HG02938 (cell line): ENCODE measurements at regions not wholly inside any gene's neighbourhood (a gene's known extent, or its start where the extent isn't known, plus 50 kb on each side); places are given as distances from the start of the nearest gene placed in this dataset.
"Not testable (repeated sequence)": the region's sequence is repeated elsewhere in the genome, so short reads cannot be mapped to it uniquely, and the experiment has no call there.

Experiments used
- ATAC-seq: cut with Tn5 transposase; IDR thresholded peaks from one replicate; pipeline ENCODE4 v1.9.1; 2021; ENCODE audit warnings: mild to moderate bottlenecking, moderate library complexity; ENCODE audit not compliant: unreplicated experiment

- no peak for ATAC-seq
These were observed 140.2 kb upstream of the KCNK1 start for GRCh38 chr1:233473549-233474204.

GRCh38 chr1:233477359-233477758, 136.5 kb upstream of the KCNK1 start:
- no peak for ATAC-seq

DNA sequence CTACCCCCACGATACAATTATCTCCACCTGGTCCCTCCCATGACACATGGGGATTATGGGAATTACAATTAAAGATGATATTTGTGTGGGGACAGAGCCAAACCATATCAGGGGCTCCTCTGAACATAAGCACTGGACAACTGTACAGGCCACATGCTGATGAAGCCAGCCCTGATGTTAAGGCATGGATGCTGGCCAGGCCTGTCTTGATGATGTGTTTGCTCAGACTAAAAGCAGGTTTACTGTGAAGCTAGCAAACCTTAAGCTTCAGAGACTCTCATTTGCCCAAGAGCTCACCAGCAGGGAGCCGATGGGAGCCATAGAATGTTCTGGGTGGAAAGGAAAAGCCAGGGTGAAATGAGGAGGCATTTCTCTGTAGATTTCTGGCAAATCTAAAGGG, 135.3 kb upstream of the KCNK1 start:
- ATAC-seq: no peak

- no peak for ATAC-seq
These were observed 134.6 kb upstream of the KCNK1 start for GRCh38 chr1:233479110-233479890.

- ATAC-seq: no peak
These were observed 133.7 kb upstream of the KCNK1 start for GRCh38 chr1:233480198-233480597.

DNA sequence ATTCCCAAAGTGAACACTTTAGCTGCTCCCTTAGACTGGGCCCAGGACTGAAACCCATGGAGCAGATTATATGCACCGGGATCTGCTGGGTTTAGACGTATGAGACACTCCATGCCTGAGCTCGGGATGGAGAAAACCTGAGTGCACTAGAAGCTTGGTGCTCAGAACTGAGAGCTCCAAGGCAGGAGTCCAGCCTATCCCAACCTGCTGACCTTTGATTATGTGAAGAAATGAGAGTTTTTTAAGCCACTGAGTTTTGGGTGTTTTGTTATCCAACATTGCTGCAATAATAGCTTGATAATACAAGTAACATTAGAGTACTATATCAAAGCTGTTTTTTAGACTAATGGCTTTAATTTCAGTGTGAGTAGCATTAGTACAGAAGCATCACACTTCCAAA, 131.5 kb upstream of the KCNK1 start:
- no peak for ATAC-seq

DNA sequence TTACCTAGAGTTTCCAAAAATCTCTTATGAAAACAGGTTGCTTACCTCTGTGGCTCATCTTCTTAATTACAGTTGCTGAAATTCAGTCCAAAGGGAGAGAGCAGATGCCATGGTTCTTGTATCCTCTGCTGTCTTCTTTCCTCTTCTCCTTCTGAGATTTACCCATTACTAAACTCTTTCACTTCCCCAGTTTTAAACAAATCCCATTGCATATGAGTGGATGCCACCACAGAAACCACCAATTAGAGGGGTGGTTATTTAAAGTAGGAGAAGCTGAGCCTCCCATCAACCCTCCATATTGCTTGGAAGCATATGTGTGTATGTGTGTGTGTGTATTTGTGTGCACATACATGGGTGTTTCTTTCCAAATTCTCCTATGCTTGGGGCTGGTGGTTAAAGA, 128.5 kb upstream of the KCNK1 start:
- no peak for ATAC-seq

DNA sequence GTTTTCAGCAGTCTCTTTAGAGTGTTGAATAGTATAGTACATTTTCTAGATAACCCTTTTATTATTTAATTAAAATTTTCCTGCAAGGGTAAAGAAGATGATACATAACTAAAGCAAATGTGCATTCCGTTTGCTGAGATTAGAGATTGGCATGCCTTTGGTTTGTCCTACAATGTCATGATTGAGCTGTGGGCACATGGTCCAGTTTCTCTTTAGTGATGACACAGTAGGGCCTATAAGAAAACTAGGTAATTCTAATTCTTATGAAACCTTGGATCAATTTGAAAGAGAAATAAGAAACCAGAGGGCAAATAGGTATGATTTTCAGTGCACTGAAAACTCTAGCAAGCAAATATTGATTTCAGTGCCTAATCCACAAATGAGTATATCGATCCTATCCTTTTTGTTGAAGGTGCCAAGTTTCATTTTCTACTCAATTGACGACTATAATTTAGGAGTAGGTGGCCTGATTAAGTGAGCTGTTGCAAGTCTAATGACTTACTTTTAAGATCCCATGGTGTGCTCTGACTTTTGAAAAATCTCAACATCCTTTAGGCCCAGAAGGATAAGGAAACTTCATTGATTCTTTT, 128.0 kb upstream of the KCNK1 start:
- no peak for ATAC-seq

DNA sequence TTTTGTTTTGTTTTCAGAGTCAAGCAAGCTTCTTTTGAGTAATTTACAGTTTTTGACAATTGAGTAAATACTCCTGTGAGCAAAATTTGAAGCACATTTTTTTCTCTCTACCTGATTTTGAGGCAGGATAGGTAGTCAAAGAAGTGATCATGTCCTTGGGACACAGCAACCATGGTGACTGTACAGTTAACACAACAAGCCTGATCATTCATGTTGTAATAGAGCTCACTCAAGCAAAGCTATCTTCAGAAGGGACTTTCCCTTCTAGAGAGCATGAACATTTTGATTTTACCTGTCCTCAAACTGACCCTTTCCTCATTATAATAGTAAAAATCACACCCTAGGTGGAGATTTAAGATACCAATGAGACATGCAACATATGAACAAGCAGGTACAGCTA, 126.5 kb upstream of the KCNK1 start:
- no peak for ATAC-seq

DNA sequence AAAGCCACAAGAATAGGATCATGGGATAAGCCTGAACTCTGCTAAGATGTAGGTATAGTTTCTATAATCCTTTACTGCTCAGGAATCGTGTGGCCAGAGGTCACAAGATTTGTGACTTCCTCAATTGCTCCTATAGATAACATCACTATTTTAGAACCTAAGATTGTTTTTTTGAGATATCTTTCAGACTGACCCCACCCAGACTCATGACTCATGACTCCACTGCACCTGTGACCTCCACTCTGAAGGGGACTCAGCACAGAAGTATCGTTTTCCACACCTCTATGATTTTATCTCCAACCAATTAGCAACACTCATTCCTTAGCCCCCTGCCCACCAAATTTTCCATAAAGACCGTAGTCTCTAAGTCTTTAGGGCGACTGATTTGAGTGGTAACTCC, 124.5 kb upstream of the KCNK1 start:
- no peak for ATAC-seq

- no peak for ATAC-seq
These were observed 123.4 kb upstream of the KCNK1 start for GRCh38 chr1:233490488-233490887.

- ATAC-seq: no peak
These were observed 121.8 kb upstream of the KCNK1 start for GRCh38 chr1:233491953-233492620.

DNA sequence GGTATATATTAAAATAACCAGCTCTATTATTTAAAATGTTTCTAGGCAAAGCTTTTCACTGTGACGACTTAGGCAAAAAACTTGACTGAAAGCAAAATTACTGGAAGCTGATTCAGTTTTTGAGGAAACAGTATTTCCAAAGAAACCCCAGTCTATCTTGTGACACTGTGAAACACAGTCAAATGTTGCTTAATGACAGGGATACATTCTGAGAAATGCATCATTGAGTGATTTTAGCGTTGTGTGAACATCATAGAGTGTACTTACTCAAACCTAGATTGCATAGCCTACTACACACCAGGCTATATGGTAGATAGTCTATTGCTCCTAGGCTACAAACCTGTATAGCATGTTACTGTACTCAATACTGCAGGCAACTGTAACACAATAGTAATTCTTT, 116.9 kb upstream of the KCNK1 start:
- no peak for ATAC-seq

- ATAC-seq: no peak
These were observed 116.2 kb upstream of the KCNK1 start for GRCh38 chr1:233497679-233498078.

- no peak for ATAC-seq
These were observed 113.8 kb upstream of the KCNK1 start for GRCh38 chr1:233500106-233500505.

GRCh38 chr1:233503366-233503954, 110.4 kb upstream of the KCNK1 start:
- ATAC-seq: no peak

GRCh38 chr1:233505130-233505529, 108.8 kb upstream of the KCNK1 start:
- no peak for ATAC-seq

DNA sequence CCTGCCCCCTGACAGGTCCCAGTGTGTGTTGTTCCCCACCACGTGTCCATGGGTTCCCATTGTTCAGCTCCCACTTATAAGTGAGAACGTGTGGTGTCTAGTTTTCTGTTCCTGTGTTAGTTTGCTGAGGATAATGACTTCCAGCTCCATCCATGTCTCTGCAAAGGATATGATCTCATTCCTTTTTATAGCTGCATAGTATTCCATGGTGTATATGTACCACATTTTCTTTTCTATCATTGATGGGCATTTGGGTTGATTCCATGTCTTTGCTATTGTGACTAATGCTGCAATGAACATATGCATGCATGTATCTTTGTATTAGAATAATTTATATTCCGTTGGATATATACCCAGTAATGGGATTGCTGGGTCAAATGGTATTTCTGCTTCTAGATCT, 108.0 kb upstream of the KCNK1 start:
- ATAC-seq: not testable (repeated sequence)

DNA sequence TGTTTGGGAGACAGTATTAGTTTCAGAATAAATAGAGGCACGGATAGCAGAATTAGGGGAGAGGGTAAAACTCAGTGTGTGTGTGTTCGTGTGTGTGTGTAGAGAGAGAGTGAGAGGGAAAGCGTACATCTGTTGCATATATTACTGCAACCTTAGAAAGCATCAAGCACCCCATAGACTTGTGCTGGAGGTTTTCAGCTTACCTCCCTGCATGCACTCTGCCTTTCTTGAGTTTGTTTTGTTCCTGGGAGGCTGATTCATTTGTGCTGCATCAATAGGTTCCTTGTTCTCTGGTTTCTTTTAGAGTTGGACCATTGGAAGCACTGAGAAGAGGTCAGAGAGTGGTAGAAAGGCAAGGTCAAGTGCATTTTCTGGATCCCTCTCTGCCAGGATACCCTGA, 104.4 kb upstream of the KCNK1 start:
- ATAC-seq: no peak

DNA sequence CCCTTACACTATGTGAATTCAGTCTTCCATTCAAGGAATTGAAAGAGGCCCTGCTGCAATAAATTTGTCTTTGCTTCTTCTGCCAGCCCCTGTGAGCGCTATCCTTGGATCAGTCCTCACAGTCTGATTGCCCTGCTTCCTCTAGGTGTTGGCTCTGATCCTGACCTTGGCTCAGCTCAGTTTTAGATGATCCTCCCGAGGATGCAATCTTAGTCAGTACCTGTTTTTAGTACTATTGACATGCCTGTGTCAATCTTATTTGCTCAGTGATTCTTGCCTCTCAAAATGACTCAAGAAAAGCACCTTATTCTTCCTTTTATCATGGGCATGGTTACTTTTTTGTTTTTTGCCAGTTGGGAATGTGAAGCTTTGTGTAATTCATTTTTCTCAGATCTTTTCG, 101.4 kb upstream of the KCNK1 start:
- ATAC-seq: no peak

DNA sequence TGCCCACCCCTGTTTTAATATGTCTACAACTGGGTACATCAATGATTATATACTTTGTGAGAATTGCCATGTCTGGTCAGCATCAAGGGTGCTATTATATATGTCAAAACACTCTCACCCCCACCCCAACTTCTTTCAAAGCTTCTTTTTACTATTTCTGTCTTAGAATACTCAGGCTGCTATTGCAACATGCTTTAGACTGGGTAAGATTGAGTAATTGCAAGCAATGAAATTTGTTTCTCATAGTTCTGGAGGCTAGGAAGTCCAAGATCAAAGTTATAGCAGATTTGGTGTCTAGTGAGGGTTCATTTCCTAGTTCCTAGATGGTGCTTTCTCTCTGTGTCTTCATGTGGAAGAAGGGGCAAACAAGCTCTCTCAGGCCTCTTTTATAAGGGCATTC, 100.5 kb upstream of the KCNK1 start:
- ATAC-seq: no peak
